ENCODE measurements at regions not wholly inside any gene's neighbourhood (a gene's known extent, or its start where the extent isn't known, plus 50 kb on each side); places are given as distances from the start of the nearest gene placed in this dataset.

GRCh38 chr9:94445863-94446262 is 109.0 kb upstream of the PCAT7 start:
- no peak for DNase-seq
- ATAC-seq (ENCODE audit: low read depth), result no peak
- H2AFZ ChIP-seq (replicated peaks; ENCODE audit: low read length, poor library complexity), result no peak overlapping the region
- H2BK120ac ChIP-seq (ENCODE audit: low read depth, low read length), result no peak overlapping the region
- no peak overlapping the region for H2BK5ac ChIP-seq (ENCODE audit: low read depth, low read length, poor library complexity, severe bottlenecking)
- peaks cover 2% of the 10 kb centered on the region; the same call in 1 of the 2 replicates for H3K4me1 ChIP-seq (ENCODE audit: control insufficient read depth, insufficient read depth, low read length)
- H3K9me1 ChIP-seq (ENCODE audit: insufficient read depth, low read length), result peaks cover 3% of the 10 kb centered on the region; the same call in 1 of the 2 replicates
- H4K8ac ChIP-seq (ENCODE audit: low read depth in 2 of 2, low read length in 2 of 2), result no peak overlapping the region
- no peak overlapping the region for H2AK9ac ChIP-seq (replicated peaks; ENCODE audit: low read depth, low read length, poor library complexity)
- no peak overlapping the region for H3K56ac ChIP-seq (ENCODE audit: extremely low read depth, insufficient read depth, low read length)
- H2AK5ac ChIP-seq (ENCODE audit: low read depth, low read length), result no peak overlapping the region
- H2BK20ac ChIP-seq (ENCODE audit: low read depth, low read length), result no peak overlapping the region
- H3K4me3 ChIP-seq (ENCODE audit: insufficient read depth, low read depth, low read length), result no peak overlapping the region
- H3K14ac ChIP-seq (replicated peaks; ENCODE audit: low read depth, low read length), result no peak overlapping the region
- no peak overlapping the region for H3K27ac ChIP-seq (ENCODE audit: insufficient read depth, low read length)
- H3K27me3 ChIP-seq (ENCODE audit: control insufficient read depth, insufficient read depth, low read length), result no peaks in the 10 kb centered on the region
- no peak overlapping the region for H3K18ac ChIP-seq (ENCODE audit: low read depth, low read length)
- peaks cover 8 to 12% of the 10 kb centered on the region in 2 experiments; a peak in 2 of 4 replicates for H3K79me1 ChIP-seq (ENCODE audit: low read depth in 1 of 2, low read length in 2 of 2)
- no TSS peak for BruUV-seq (replicated peaks)
- H3K36me3 ChIP-seq (ENCODE audit: control insufficient read depth, insufficient read depth, low read length), result peaks cover 8% of the 10 kb centered on the region; the same call in 1 of the 2 replicates
- ChIA-PET CTCF (no interaction called here), POLR2A (ENCODE audit: unreplicated experiment) (no interaction called here)
- no peak overlapping the region for H3K9ac ChIP-seq (ENCODE audit: low read depth, low read length)
- intact Hi-C loops (cut with micrococcal nuclease), result no loop called here
- H3K4ac ChIP-seq (ENCODE audit: low read depth, low read length), result no peak overlapping the region
- no peak overlapping the region for H4K91ac ChIP-seq (ENCODE audit: insufficient read depth, low read depth, low read length)
- H3K9me3 ChIP-seq (ENCODE audit: control insufficient read depth, insufficient read depth, low read length), result no peaks in the 10 kb centered on the region
- H3K23ac ChIP-seq (ENCODE audit: low read depth, low read length), result no peak overlapping the region
- no peaks in the 10 kb centered on the region for H4K20me1 ChIP-seq (ENCODE audit: insufficient read depth, low read length)
- H3K4me2 ChIP-seq (ENCODE audit: low read depth, low read length), result no peak overlapping the region
- no peak overlapping the region for H4K5ac ChIP-seq (ENCODE audit: low read depth, low read length)
- no CpG with 5 or more reads among the region's 2 CpGs for WGBS, 2 experiments (ENCODE audit: extremely low coverage in 2 of 2, insufficient read length in 1 of 2)
- H2BK15ac ChIP-seq (ENCODE audit: low read depth, low read length), result no peak overlapping the region
- dilution Hi-C loops (cut with HindIII; ENCODE audit: low sequenced_read_pairs, unreplicated experiment), result no loop called here
- in situ Hi-C loops (cut with MboI; ENCODE audit: low sequenced_read_pairs), result no loop called here
- no peak for TF ChIP-seq POLR2A (IDR thresholded peaks at IDR 0.05; ENCODE audit: low read depth, low read length)
- no peak for TF ChIP-seq FOS (IDR thresholded peaks at IDR 0.05; ENCODE audit: low read depth, low read length)
- TF ChIP-seq MAFK (IDR thresholded peaks at IDR 0.05; ENCODE audit: low read depth, low read length), result no peak
- TF ChIP-seq CEBPB (IDR thresholded peaks at IDR 0.05; ENCODE audit: low read depth, low read length), result no peak
- TF ChIP-seq RAD21 (IDR thresholded peaks at IDR 0.05; ENCODE audit: low read length), result no peak
- no peak for TF ChIP-seq NFE2L2 (IDR thresholded peaks at IDR 0.05; ENCODE audit: low read depth, low read length)
- TF ChIP-seq RCOR1 (IDR thresholded peaks at IDR 0.05; ENCODE audit: insufficient replicate concordance, low read length), result no peak
- no peak for TF ChIP-seq BHLHE40 (IDR thresholded peaks at IDR 0.05; ENCODE audit: low read depth, low read length)
- TF ChIP-seq SMC3 (IDR thresholded peaks at IDR 0.05; ENCODE audit: low read depth, low read length), result no peak
- no peak for TF ChIP-seq MAZ (IDR thresholded peaks at IDR 0.05; ENCODE audit: borderline replicate concordance, low read depth, low read length)
- no peak for TF ChIP-seq USF2 (IDR thresholded peaks at IDR 0.05; ENCODE audit: low read depth, low read length)
- no peak for TF ChIP-seq MXI1 (IDR thresholded peaks at IDR 0.05; ENCODE audit: borderline replicate concordance, low read depth, low read length)
- TF ChIP-seq CHD1 (IDR thresholded peaks at IDR 0.05; ENCODE audit: low read depth, low read length), result no peak
- no peak for TF ChIP-seq CTCF (conservative IDR thresholded peaks at IDR 0.05; ENCODE audit: low read depth, low read length)
- no peak for TF ChIP-seq ELK1 (IDR thresholded peaks at IDR 0.05; ENCODE audit: borderline replicate concordance, low read depth, low read length)
- TF ChIP-seq RFX5 (IDR thresholded peaks at IDR 0.05; ENCODE audit: low read depth, low read length), result no peak

All from IMR-90 (cell line).